IMR-90 (cell line): ENCODE measurements at regions not wholly inside any gene's neighbourhood (a gene's known extent, or its start where the extent isn't known, plus 50 kb on each side); places are given as distances from the start of the nearest gene placed in this dataset.

Source experiments
- ATAC-seq: fragments of 200-7000 bp; cut with Tn5 transposase; 2 replicates; pipeline ENCODE4 v1.9.1; 2020; ENCODE audit warnings: low read depth, mild to moderate bottlenecking, moderate library complexity
- BruUV-seq: library from RNA; stranded (reverse); fragments of 400-500 nt; replicated peaks from 2 replicates; lab custom pipeline; 2021; lab: Mats Ljungman, UMichigan
- CTCF ChIA-PET: fragments of 300-600 bp; formaldehyde crosslinking; extraction: SDS; loops from one replicate; lab custom pipeline; 2021; ENCODE audit warnings: antibody characterized with exemption; lab: Yijun Ruan, JAX
- POLR2A ChIA-PET: fragments of 300-600 bp; sonication (Branson Sonifier 250); formaldehyde crosslinking; loops from one replicate; lab custom pipeline; 2022; ENCODE audit warnings: antibody characterized with exemption; ENCODE audit not compliant: unreplicated experiment; lab: Charles Lee
- DNase-seq: peaks from one replicate; pipeline ENCODE4 v3.0.0; 2013
- H2AFZ ChIP-seq: replicated peaks from 2 replicates; pipeline ENCODE3; 2013; ENCODE audit warnings: low read length, mild to moderate bottlenecking; ENCODE audit not compliant: poor library complexity
- H2AK5ac ChIP-seq: 2 replicates; pipeline ENCODE4 v1.6.1; 2013; ENCODE audit warnings: low read depth, low read length, inconsistent platforms
- H2AK9ac ChIP-seq: replicated peaks from 2 replicates; pipeline ENCODE3; 2013; ENCODE audit warnings: mild to moderate bottlenecking, low read depth, low read length, moderate library complexity; ENCODE audit not compliant: poor library complexity
- H2BK120ac ChIP-seq: 2 replicates; pipeline ENCODE4 v1.6.1; 2013; ENCODE audit warnings: low read depth, low read length, inconsistent platforms
- H2BK15ac ChIP-seq: 3 replicates; pipeline ENCODE4 v1.6.1; 2013; ENCODE audit warnings: low read depth, low read length, inconsistent platforms
- H2BK20ac ChIP-seq: 2 replicates; pipeline ENCODE4 v1.6.1; 2013; ENCODE audit warnings: low read depth, mild to moderate bottlenecking, inconsistent platforms, low read length, moderate library complexity
- H2BK5ac ChIP-seq: 2 replicates; pipeline ENCODE4 v1.6.1; 2013; ENCODE audit warnings: mild to moderate bottlenecking, low read depth, low read length, inconsistent platforms; ENCODE audit not compliant: poor library complexity, severe bottlenecking
- H3K14ac ChIP-seq: replicated peaks from 2 replicates; pipeline ENCODE4 v1.6.1; 2013; ENCODE audit warnings: low read depth, low read length, inconsistent platforms
- H3K18ac ChIP-seq: 2 replicates; pipeline ENCODE4 v1.6.1; 2013; ENCODE audit warnings: low read depth, low read length, control low read depth
- H3K23ac ChIP-seq: 2 replicates; pipeline ENCODE4 v1.6.1; 2013; ENCODE audit warnings: low read depth, low read length, inconsistent platforms
- H3K27ac ChIP-seq: 2 replicates; pipeline ENCODE4 v1.5.1; 2013; ENCODE audit warnings: mild to moderate bottlenecking, control low read depth, low read length; ENCODE audit not compliant: insufficient read depth
- H3K27me3 ChIP-seq: 2 replicates; pipeline ENCODE4 v1.6.1; 2013; ENCODE audit warnings: low read length; ENCODE audit not compliant: control insufficient read depth, insufficient read depth
- H3K36me3 ChIP-seq: 2 replicates; pipeline ENCODE4 v1.6.1; 2013; ENCODE audit warnings: low read length, mixed read lengths; ENCODE audit not compliant: control insufficient read depth, insufficient read depth
- H3K4ac ChIP-seq: 2 replicates; pipeline ENCODE4 v1.6.1; 2013; ENCODE audit warnings: low read depth, low read length, inconsistent platforms
- H3K4me1 ChIP-seq: 2 replicates; pipeline ENCODE4 v1.6.1; 2013; ENCODE audit warnings: low read length, mixed read lengths; ENCODE audit not compliant: control insufficient read depth, insufficient read depth
- H3K4me2 ChIP-seq: 2 replicates; pipeline ENCODE4 v1.6.1; 2013; ENCODE audit warnings: low read depth, mild to moderate bottlenecking, control low read depth, low read length, moderate library complexity
- H3K4me3 ChIP-seq: 2 replicates; pipeline ENCODE4 v1.5.1; 2013; ENCODE audit warnings: low read depth, mild to moderate bottlenecking, control low read depth, low read length, moderate library complexity; ENCODE audit not compliant: insufficient read depth
- H3K56ac ChIP-seq: 2 replicates; pipeline ENCODE4 v1.6.1; 2013; ENCODE audit warnings: low read length, inconsistent platforms; ENCODE audit not compliant: insufficient read depth; ENCODE audit errors: extremely low read depth
- H3K79me1 ChIP-seq, 2 experiments: 2 replicates each; pipeline ENCODE4 v1.6.1; 2013; ENCODE audit warnings: low read length in 2 of 2, inconsistent platforms in 1 of 2, low read depth in 1 of 2
- H3K9ac ChIP-seq: 2 replicates; pipeline ENCODE4 v1.6.1; 2013; ENCODE audit warnings: low read depth, low read length, control low read depth
- H3K9me1 ChIP-seq: 2 replicates; pipeline ENCODE4 v1.6.1; 2013; ENCODE audit warnings: low read length, inconsistent platforms; ENCODE audit not compliant: insufficient read depth
- H3K9me3 ChIP-seq: 2 replicates; pipeline ENCODE4 v1.6.1; 2013; ENCODE audit warnings: low read length; ENCODE audit not compliant: control insufficient read depth, insufficient read depth
- H4K20me1 ChIP-seq: 2 replicates; pipeline ENCODE4 v1.6.1; 2013; ENCODE audit warnings: low read length, inconsistent platforms; ENCODE audit not compliant: insufficient read depth
- H4K5ac ChIP-seq: 2 replicates; pipeline ENCODE4 v1.6.1; 2013; ENCODE audit warnings: mild to moderate bottlenecking, low read depth, low read length, control low read depth
- H4K8ac ChIP-seq, 2 experiments: 2 replicates each; pipeline ENCODE4 v1.6.1; 2013; ENCODE audit warnings: low read depth in 2 of 2, low read length in 2 of 2, control low read depth in 1 of 2, inconsistent platforms in 1 of 2
- H4K91ac ChIP-seq: 2 replicates; pipeline ENCODE4 v1.6.1; 2013; ENCODE audit warnings: low read depth, low read length, inconsistent platforms; ENCODE audit not compliant: insufficient read depth
- BHLHE40 ChIP-seq: fragments of 150-350 bp; IDR thresholded peaks from 2 replicates; pipeline ENCODE4 v1.6.1; 2016; ENCODE audit warnings: mild to moderate bottlenecking, low read depth, low read length
- CEBPB ChIP-seq: IDR thresholded peaks from 2 replicates; pipeline ENCODE4 v1.6.1; 2012; ENCODE audit warnings: low read depth, low read length, improper control_type of control experiment
- CHD1 ChIP-seq: IDR thresholded peaks from 2 replicates; pipeline ENCODE4 v1.6.1; 2012; ENCODE audit warnings: low read depth, low read length, improper control_type of control experiment
- FOS ChIP-seq: fragments of 150-350 bp; IDR thresholded peaks from 2 replicates; pipeline ENCODE4 v1.6.1; 2016; ENCODE audit warnings: low read depth, low read length
- MAFK ChIP-seq: IDR thresholded peaks from 2 replicates; pipeline ENCODE4 v1.6.1; 2012; ENCODE audit warnings: low read depth, low read length, improper control_type of control experiment
- MAZ ChIP-seq: IDR thresholded peaks from 2 replicates; pipeline ENCODE4 v1.6.1; 2012; ENCODE audit warnings: low read depth, mild to moderate bottlenecking, low read length, improper control_type of control experiment, moderate library complexity, borderline replicate concordance
- MXI1 ChIP-seq: IDR thresholded peaks from 2 replicates; pipeline ENCODE4 v1.6.1; 2012; ENCODE audit warnings: low read depth, mild to moderate bottlenecking, low read length, moderate library complexity, borderline replicate concordance
- NFE2L2 ChIP-seq: fragments of 150-350 bp; IDR thresholded peaks from 2 replicates; pipeline ENCODE4 v1.6.1; 2016; ENCODE audit warnings: low read depth, mild to moderate bottlenecking, low read length
- POLR2A ChIP-seq: IDR thresholded peaks from 2 replicates; pipeline ENCODE4 v1.6.1; 2012; ENCODE audit warnings: mild to moderate bottlenecking, low read depth, low read length
- RAD21 ChIP-seq: IDR thresholded peaks from 2 replicates; pipeline ENCODE4 v1.6.1; 2012; ENCODE audit warnings: low read length, improper control_type of control experiment
- RCOR1 ChIP-seq: IDR thresholded peaks from 2 replicates; pipeline ENCODE4 v1.6.1; 2012; ENCODE audit warnings: mild to moderate bottlenecking, low read length, improper control_type of control experiment; ENCODE audit not compliant: insufficient replicate concordance
- RFX5 ChIP-seq: IDR thresholded peaks from 2 replicates; pipeline ENCODE4 v1.8.0; 2012; ENCODE audit warnings: low read depth, mild to moderate bottlenecking, low read length, moderate library complexity
- SMC3 ChIP-seq: fragments of 150-350 bp; IDR thresholded peaks from 2 replicates; pipeline ENCODE4 v1.6.1; 2016; ENCODE audit warnings: low read depth, mild to moderate bottlenecking, antibody characterized with exemption, low read length, moderate library complexity
- WGBS, 2 experiments: methylation state at CpG; one replicate each; pipeline versions ENCODE4 v1.1.5 to v1.1.7; 2013; ENCODE audit warnings: missing lambda C conversion rate in 2 of 2; ENCODE audit not compliant: insufficient read length in 1 of 2; ENCODE audit errors: extremely low coverage in 2 of 2; 5-methylcytosine and 5-hydroxymethylcytosine counted together
- dilution Hi-C: fragments of 300-500 bp; cut with HindIII; formaldehyde crosslinking; loops from one replicate; pipeline ENCODE4 v1.14.3; 2018; ENCODE audit warnings: low sequenced_read_pairs; ENCODE audit not compliant: unreplicated experiment
- in situ Hi-C: fragments of 300-500 bp; cut with MboI; formaldehyde crosslinking; loops from 3 replicates; pipeline ENCODE4 v1.14.3; 2019; ENCODE audit warnings: low sequenced_read_pairs, inconsistent platforms, mixed read lengths
- intact Hi-C: fragments of 100-400 bp; cut with micrococcal nuclease; formaldehyde crosslinking; loops from 2 replicates; pipeline ENCODE4 v1.10.0; 2022
- TF ChIP-seq, protein P1 (sequence below): fragments of 150-350 bp; IDR thresholded peaks from 2 replicates; pipeline ENCODE4 v1.6.1; 2017; ENCODE audit warnings: mild to moderate bottlenecking, antibody characterized with exemption, low read length, low read depth
- TF ChIP-seq, protein P2 (sequence below): conservative IDR thresholded peaks from 2 replicates; pipeline ENCODE4 v1.5.1; 2012; ENCODE audit warnings: mild to moderate bottlenecking, low read depth, low read length, improper control_type of control experiment
- TF ChIP-seq, protein P3 (sequence below): fragments of 150-350 bp; IDR thresholded peaks from 2 replicates; pipeline ENCODE4 v1.6.1; 2016; ENCODE audit warnings: low read depth, mild to moderate bottlenecking, low read length, moderate library complexity, borderline replicate concordance

DNA sequence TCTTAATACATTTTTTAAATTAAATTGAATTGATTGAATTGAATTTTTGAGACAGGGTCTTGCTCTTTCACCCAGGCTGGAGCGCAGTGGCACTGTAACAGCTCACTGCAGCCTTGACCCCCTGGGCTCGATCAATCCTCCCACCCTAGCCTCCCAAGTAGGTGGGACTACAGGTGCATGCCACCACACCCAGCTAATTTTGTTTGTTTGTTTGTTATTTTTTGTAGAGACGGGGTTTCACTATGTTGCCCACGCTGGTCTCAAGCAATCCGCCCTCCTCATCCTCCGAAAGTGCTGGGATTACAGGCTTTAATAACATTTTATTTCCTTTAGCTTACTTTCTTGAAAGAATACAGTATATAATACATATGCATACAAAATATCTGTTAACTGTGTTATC lies 226.9 kb downstream of the BUD13 start:
- Histone ChIP-seq H3K9me1 (no peaks in the 10 kb centered on the region), H3K79me1 (no peaks in the 10 kb centered on the region), H3K9ac (no peak overlapping the region), H3K18ac (no peak overlapping the region), H4K5ac (no peak overlapping the region), H2AK5ac (no peak overlapping the region), H3K9me3 (no peaks in the 10 kb centered on the region), H3K14ac (no peak overlapping the region), H2AFZ (no peak overlapping the region), H3K56ac (no peak overlapping the region), H3K4me3 (no peak overlapping the region), H2BK20ac (no peak overlapping the region), H2AK9ac (no peak overlapping the region), H2BK15ac (no peak overlapping the region), H3K27ac (no peak overlapping the region), H3K23ac (no peak overlapping the region), H2BK5ac (no peak overlapping the region), H4K8ac (no peak overlapping the region), H2BK120ac (no peak overlapping the region), H3K4me1 (no peaks in the 10 kb centered on the region), H3K27me3 (no peaks in the 10 kb centered on the region), H4K91ac (no peak overlapping the region), H3K4ac (no peak overlapping the region), H3K4me2 (no peak overlapping the region), H4K20me1 (no peaks in the 10 kb centered on the region), H3K36me3 (no peaks in the 10 kb centered on the region)
- no TSS peak for BruUV-seq
- in situ Hi-C loops = no loop called here
- WGBS, 2 experiments = no CpG with 5 or more reads among the region's 6 CpGs
- DNase-seq = no peak
- intact Hi-C loops = no loop called here
- TF ChIP-seq, protein P1, sequence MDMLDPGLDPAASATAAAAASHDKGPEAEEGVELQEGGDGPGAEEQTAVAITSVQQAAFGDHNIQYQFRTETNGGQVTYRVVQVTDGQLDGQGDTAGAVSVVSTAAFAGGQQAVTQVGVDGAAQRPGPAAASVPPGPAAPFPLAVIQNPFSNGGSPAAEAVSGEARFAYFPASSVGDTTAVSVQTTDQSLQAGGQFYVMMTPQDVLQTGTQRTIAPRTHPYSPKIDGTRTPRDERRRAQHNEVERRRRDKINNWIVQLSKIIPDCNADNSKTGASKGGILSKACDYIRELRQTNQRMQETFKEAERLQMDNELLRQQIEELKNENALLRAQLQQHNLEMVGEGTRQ = no peak
- TF ChIP-seq FOS (no peak), MXI1 (no peak), RCOR1 (no peak), POLR2A (no peak), MAZ (no peak), CHD1 (no peak), SMC3 (no peak), MAFK (no peak), RAD21 (no peak), RFX5 (no peak), NFE2L2 (no peak), CEBPB (no peak), BHLHE40 (no peak)
- TF ChIP-seq, protein P2, sequence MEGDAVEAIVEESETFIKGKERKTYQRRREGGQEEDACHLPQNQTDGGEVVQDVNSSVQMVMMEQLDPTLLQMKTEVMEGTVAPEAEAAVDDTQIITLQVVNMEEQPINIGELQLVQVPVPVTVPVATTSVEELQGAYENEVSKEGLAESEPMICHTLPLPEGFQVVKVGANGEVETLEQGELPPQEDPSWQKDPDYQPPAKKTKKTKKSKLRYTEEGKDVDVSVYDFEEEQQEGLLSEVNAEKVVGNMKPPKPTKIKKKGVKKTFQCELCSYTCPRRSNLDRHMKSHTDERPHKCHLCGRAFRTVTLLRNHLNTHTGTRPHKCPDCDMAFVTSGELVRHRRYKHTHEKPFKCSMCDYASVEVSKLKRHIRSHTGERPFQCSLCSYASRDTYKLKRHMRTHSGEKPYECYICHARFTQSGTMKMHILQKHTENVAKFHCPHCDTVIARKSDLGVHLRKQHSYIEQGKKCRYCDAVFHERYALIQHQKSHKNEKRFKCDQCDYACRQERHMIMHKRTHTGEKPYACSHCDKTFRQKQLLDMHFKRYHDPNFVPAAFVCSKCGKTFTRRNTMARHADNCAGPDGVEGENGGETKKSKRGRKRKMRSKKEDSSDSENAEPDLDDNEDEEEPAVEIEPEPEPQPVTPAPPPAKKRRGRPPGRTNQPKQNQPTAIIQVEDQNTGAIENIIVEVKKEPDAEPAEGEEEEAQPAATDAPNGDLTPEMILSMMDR = no peak
- TF ChIP-seq, protein P3, sequence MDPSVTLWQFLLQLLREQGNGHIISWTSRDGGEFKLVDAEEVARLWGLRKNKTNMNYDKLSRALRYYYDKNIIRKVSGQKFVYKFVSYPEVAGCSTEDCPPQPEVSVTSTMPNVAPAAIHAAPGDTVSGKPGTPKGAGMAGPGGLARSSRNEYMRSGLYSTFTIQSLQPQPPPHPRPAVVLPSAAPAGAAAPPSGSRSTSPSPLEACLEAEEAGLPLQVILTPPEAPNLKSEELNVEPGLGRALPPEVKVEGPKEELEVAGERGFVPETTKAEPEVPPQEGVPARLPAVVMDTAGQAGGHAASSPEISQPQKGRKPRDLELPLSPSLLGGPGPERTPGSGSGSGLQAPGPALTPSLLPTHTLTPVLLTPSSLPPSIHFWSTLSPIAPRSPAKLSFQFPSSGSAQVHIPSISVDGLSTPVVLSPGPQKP = no peak
- ChIA-PET CTCF (no interaction called here), POLR2A (no interaction called here)
- ATAC-seq = no peak
- dilution Hi-C loops = no loop called here
